Panc1 (cell line): ENCODE measurements at regions not wholly inside any gene's neighbourhood (a gene's known extent, or its start where the extent isn't known, plus 50 kb on each side); places are given as distances from the start of the nearest gene placed in this dataset.

Experiments used
- ATAC-seq: fragments of 200-7000 bp; cut with Tn5 transposase; 2 replicates; pipeline ENCODE4 v1.9.1; 2020; ENCODE audit warnings: mild to moderate bottlenecking, moderate library complexity
- BruUV-seq: library from RNA; stranded (reverse); fragments of 400-500 nt; replicated peaks from 2 replicates; lab custom pipeline; 2021; lab: Mats Ljungman, UMichigan
- CTCF ChIA-PET: fragments of 300-600 bp; sonication (Branson Sonifier 250); formaldehyde crosslinking; loops from one replicate; lab custom pipeline; 2022; ENCODE audit warnings: antibody characterized with exemption; lab: Charles Lee
- POLR2A ChIA-PET: fragments of 300-600 bp; sonication (Branson Sonifier 250); formaldehyde crosslinking; loops from one replicate; lab custom pipeline; 2022; ENCODE audit warnings: antibody characterized with exemption; lab: Charles Lee
- DNase-seq: peaks from one replicate; pipeline ENCODE4 v3.0.0-alpha.2; 2010; ENCODE audit warnings: low read depth, low spot score
- H3K27ac ChIP-seq: 2 replicates; pipeline ENCODE4 v1.5.1; 2011; ENCODE audit warnings: mild to moderate bottlenecking, low read length, inconsistent platforms
- H3K27me3 ChIP-seq: fragments of 200-500 bp; sonication (Bioruptor generic); 2 replicates; pipeline ENCODE4 v1.6.0; 2014; ENCODE audit warnings: low read length, inconsistent platforms; ENCODE audit not compliant: control insufficient read depth, insufficient read depth
- H3K36me3 ChIP-seq: fragments of 200-500 bp; sonication (Bioruptor generic); 2 replicates; pipeline ENCODE4 v1.5.1; 2014; ENCODE audit warnings: inconsistent platforms, mild to moderate bottlenecking, low read length, moderate library complexity; ENCODE audit not compliant: control insufficient read depth, insufficient read depth
- H3K4me1 ChIP-seq: 2 replicates; pipeline ENCODE4 v1.5.1; 2011; ENCODE audit warnings: inconsistent platforms, mild to moderate bottlenecking, low read length, moderate library complexity; ENCODE audit not compliant: control insufficient read depth, insufficient read depth
- H3K4me3 ChIP-seq, 2 experiments: 2 replicates each; pipeline ENCODE4 v1.5.1; 2011 to 2012; ENCODE audit warnings: low read depth in 2 of 2, low read length in 2 of 2, mild to moderate bottlenecking in 2 of 2, inconsistent platforms in 1 of 2, moderate library complexity in 1 of 2
- H3K9me3 ChIP-seq: fragments of 200-500 bp; sonication (Bioruptor generic); 2 replicates; pipeline ENCODE4 v1.5.1; 2014; ENCODE audit warnings: low read depth, mild to moderate bottlenecking, inconsistent platforms, low read length, moderate library complexity; ENCODE audit not compliant: control insufficient read depth, insufficient read depth
- CTCF ChIP-seq: fragments of 450-650 bp; IDR thresholded peaks from 2 replicates; pipeline ENCODE4 v1.5.1; 2017; ENCODE audit warnings: mild to moderate bottlenecking
- POLR2AphosphoS5 ChIP-seq: IDR thresholded peaks from 2 replicates; pipeline ENCODE4 v1.6.1; 2012; ENCODE audit warnings: mild to moderate bottlenecking, low read depth, low read length, moderate library complexity
- REST ChIP-seq, 2 experiments: IDR thresholded peaks; 2 replicates each; pipeline ENCODE4 v1.6.1; 2011 to 2012; ENCODE audit warnings: low read depth in 2 of 2, control low read depth in 1 of 2, low read length in 1 of 2, mild to moderate bottlenecking in 1 of 2, moderate library complexity in 1 of 2; ENCODE audit not compliant: insufficient read depth in 1 of 2
- SIN3A ChIP-seq: IDR thresholded peaks from 2 replicates; pipeline ENCODE4 v1.6.1; 2012; ENCODE audit warnings: low read depth, mild to moderate bottlenecking, low read length, moderate library complexity, borderline replicate concordance; ENCODE audit not compliant: insufficient read depth
- TCF7L2 ChIP-seq: IDR thresholded peaks from 2 replicates; pipeline ENCODE4 v1.6.1; 2011; ENCODE audit warnings: mild to moderate bottlenecking, low read depth, low read length, inconsistent platforms
- in situ Hi-C: cut with HindIII; loops from 2 replicates; pipeline ENCODE4 v1.10.0; 2016; ENCODE audit warnings: low sequenced_read_pairs, low pct_unique_long_range_greater_than_20kb
- intact Hi-C: fragments of 100-400 bp; cut with micrococcal nuclease; formaldehyde crosslinking; loops from one replicate; pipeline ENCODE4 v1.10.0; 2022; ENCODE audit not compliant: unreplicated experiment

DNA sequence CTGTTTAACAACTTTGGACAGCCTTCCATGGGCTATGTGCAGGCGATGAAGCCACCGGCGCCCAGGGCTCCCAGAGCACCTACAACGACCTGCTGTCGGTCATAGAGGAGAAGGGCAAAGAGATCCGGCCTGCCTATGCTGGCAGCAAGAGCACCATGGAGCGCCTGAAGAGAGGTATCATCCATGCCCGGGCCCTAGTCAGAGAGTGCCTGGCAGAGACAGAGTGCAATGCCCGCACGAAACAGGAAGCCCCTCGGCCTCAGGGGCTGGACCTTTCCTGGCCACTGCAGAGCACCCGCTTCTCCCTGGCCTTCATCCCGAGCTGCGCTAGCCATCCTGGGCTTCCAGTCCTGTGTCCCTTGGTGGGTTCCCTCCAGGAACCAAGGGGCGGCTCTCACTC lies 497.0 kb upstream of the PHF14 start:
- DNase-seq: no peak
- ChIA-PET POLR2A (no interaction called here), CTCF (no interaction called here)
- in situ Hi-C loops: no loop called here
- no peaks in the 10 kb centered on the region for H3K36me3 ChIP-seq
- intact Hi-C loops: no loop called here
- H3K4me3 ChIP-seq: no peak overlapping the region
- BruUV-seq: no TSS peak
- no peaks in the 10 kb centered on the region for H3K9me3 ChIP-seq
- TF ChIP-seq CTCF: no peak
- TF ChIP-seq POLR2AphosphoS5: no peak
- TF ChIP-seq TCF7L2: no peak
- TF ChIP-seq REST (IDR thresholded peaks at IDR 0.05; ENCODE audit: insufficient read depth in 1 of 2, low read depth in 2 of 2, low read length in 1 of 2): no peak
- TF ChIP-seq SIN3A: no peak
- H3K4me1 ChIP-seq: no peaks in the 10 kb centered on the region
- no peak overlapping the region for H3K27ac ChIP-seq
- no peaks in the 10 kb centered on the region for H3K27me3 ChIP-seq
- no peak for ATAC-seq

GRCh38 chr7:10483671-10484070 lies 490.0 kb upstream of the PHF14 start:
- H3K4me3 ChIP-seq: no peak overlapping the region
- H3K36me3 ChIP-seq: no peaks in the 10 kb centered on the region
- ChIA-PET POLR2A (no interaction called here), CTCF (no interaction called here)
- no peak for DNase-seq
- TF ChIP-seq REST (IDR thresholded peaks at IDR 0.05; ENCODE audit: insufficient read depth in 1 of 2, low read depth in 2 of 2, low read length in 1 of 2): no peak
- no peak for TF ChIP-seq CTCF
- no peak for TF ChIP-seq TCF7L2
- TF ChIP-seq POLR2AphosphoS5: no peak
- no peak for TF ChIP-seq SIN3A
- no peaks in the 10 kb centered on the region for H3K4me1 ChIP-seq
- no peaks in the 10 kb centered on the region for H3K27me3 ChIP-seq
- no peak for ATAC-seq
- no TSS peak for BruUV-seq
- H3K9me3 ChIP-seq: no peaks in the 10 kb centered on the region
- no peak overlapping the region for H3K27ac ChIP-seq
- intact Hi-C loops (no loop called here), in situ Hi-C loops (no loop called here)
